Mesendoderm (in vitro differentiated cells): ENCODE measurements at regions not wholly inside any gene's neighbourhood (a gene's known extent, or its start where the extent isn't known, plus 50 kb on each side); places are given as distances from the start of the nearest gene placed in this dataset.

Experiments used
- DNase-seq: peaks from one replicate; pipeline ENCODE4 v3.0.0; 2013
- H2AK5ac ChIP-seq: 2 replicates; pipeline ENCODE4 v1.6.1; 2013; ENCODE audit warnings: low read length, inconsistent platforms
- H2BK120ac ChIP-seq: 2 replicates; pipeline ENCODE4 v1.6.1; 2013; ENCODE audit warnings: low read depth, mild to moderate bottlenecking, low read length, moderate library complexity, mixed read lengths
- H2BK15ac ChIP-seq: replicated peaks from 2 replicates; pipeline ENCODE4 v1.6.1; 2013; ENCODE audit warnings: low read depth, mild to moderate bottlenecking, moderate library complexity
- H2BK5ac ChIP-seq: 2 replicates; pipeline ENCODE4 v1.6.1; 2013; ENCODE audit warnings: low read length, inconsistent platforms
- H3K18ac ChIP-seq: 2 replicates; pipeline ENCODE4 v1.6.1; 2013; ENCODE audit warnings: mild to moderate bottlenecking, low read length, mixed read lengths
- H3K23ac ChIP-seq: one replicate; pipeline ENCODE4 v1.6.1; 2013; ENCODE audit warnings: low read length
- H3K27ac ChIP-seq: 2 replicates; pipeline ENCODE4 v1.5.1; 2013; ENCODE audit warnings: low read depth, mild to moderate bottlenecking, inconsistent platforms, low read length, moderate library complexity
- H3K27me3 ChIP-seq: 2 replicates; pipeline ENCODE4 v1.6.1; 2013; ENCODE audit warnings: low read length, control low read depth, mild to moderate bottlenecking, inconsistent platforms; ENCODE audit not compliant: insufficient read depth, poor library complexity
- H3K36me3 ChIP-seq: 2 replicates; pipeline ENCODE4 v1.6.1; 2013; ENCODE audit warnings: low read length, inconsistent platforms; ENCODE audit not compliant: control insufficient read depth, insufficient read depth
- H3K4ac ChIP-seq: one replicate; pipeline ENCODE4 v1.6.1; 2013; ENCODE audit warnings: low read depth, mild to moderate bottlenecking, low read length, moderate library complexity
- H3K4me1 ChIP-seq: 2 replicates; pipeline ENCODE4 v1.6.1; 2013; ENCODE audit warnings: low read depth, low read length, inconsistent platforms; ENCODE audit not compliant: control insufficient read depth
- H3K4me2 ChIP-seq: 2 replicates; pipeline ENCODE4 v1.6.1; 2013; ENCODE audit warnings: low read length
- H3K4me3 ChIP-seq: 2 replicates; pipeline ENCODE4 v1.5.1; 2013; ENCODE audit warnings: mild to moderate bottlenecking, low read length
- H3K56ac ChIP-seq: one replicate; pipeline ENCODE4 v1.6.1; 2013; ENCODE audit warnings: low read length
- H3K79me1 ChIP-seq: 2 replicates; pipeline ENCODE4 v1.6.1; 2013; ENCODE audit warnings: low read length, inconsistent platforms
- H3K79me2 ChIP-seq: 2 replicates; pipeline ENCODE4 v1.6.1; 2013; ENCODE audit warnings: mild to moderate bottlenecking, low read length; ENCODE audit not compliant: control insufficient read depth, insufficient read depth
- H3K9ac ChIP-seq: 2 replicates; pipeline ENCODE4 v1.6.1; 2013; ENCODE audit warnings: low read length, inconsistent platforms
- H4K5ac ChIP-seq: one replicate; pipeline ENCODE4 v1.6.1; 2013; ENCODE audit warnings: low read length
- H4K8ac ChIP-seq: one replicate; pipeline ENCODE4 v1.6.1; 2013; ENCODE audit warnings: low read depth, mild to moderate bottlenecking, control low read depth, low read length, moderate library complexity
- WGBS: extraction: QIAGEN DNeasy Blood & Tissue Kit; methylation state at CpG from one replicate; pipeline ENCODE4 v1.1.7; 2013; ENCODE audit warnings: low lambda C conversion rate, missing lambda C conversion rate; ENCODE audit not compliant: insufficient coverage; ENCODE audit errors: extremely low coverage; 5-methylcytosine and 5-hydroxymethylcytosine counted together

GRCh38 chr14:98489115-98489514 lies 782.9 kb downstream of the BCL11B start:
- Histone ChIP-seq H3K4ac (no peak overlapping the region), H3K27ac (no peak overlapping the region), H2BK15ac (no peak overlapping the region), H3K79me1 (no peaks in the 10 kb centered on the region), H4K5ac (no peak overlapping the region), H3K27me3 (no peaks in the 10 kb centered on the region), H4K8ac (no peak overlapping the region), H2AK5ac (no peak overlapping the region), H3K56ac (no peak overlapping the region), H3K23ac (no peak overlapping the region), H3K79me2 (no peaks in the 10 kb centered on the region), H3K36me3 (no peaks in the 10 kb centered on the region), H2BK5ac (no peak overlapping the region), H3K9ac (no peak overlapping the region), H2BK120ac (no peak overlapping the region), H3K4me3 (no peak overlapping the region), H3K4me2 (no peak overlapping the region), H3K18ac (no peak overlapping the region), H3K4me1 (no peaks in the 10 kb centered on the region)
- no CpG with 5 or more reads among the region's 4 CpGs for WGBS
- DNase-seq: no peak

DNA sequence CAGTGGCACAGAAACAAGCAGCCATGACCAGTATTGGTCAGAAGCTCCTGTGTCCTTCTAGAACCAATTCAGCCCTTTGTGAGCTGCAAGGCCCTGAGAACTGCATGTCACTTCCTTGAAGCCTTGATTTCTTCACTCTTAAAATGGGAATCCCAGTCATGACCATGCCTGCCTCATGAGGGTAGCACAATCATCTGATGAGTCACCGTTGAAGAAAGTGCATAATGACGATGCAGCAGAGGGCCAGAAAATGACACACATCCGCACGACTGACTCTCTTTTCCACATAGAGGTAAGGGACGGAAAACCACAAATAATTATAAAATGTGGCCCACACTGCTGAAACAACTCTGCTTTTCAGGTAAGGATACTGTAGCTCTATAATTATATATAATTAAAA lies 777.4 kb downstream of the BCL11B start:
- Histone ChIP-seq H3K9ac (no peak overlapping the region), H3K4ac (no peak overlapping the region), H3K4me2 (no peak overlapping the region), H2BK5ac (no peak overlapping the region), H3K27ac (no peak overlapping the region), H3K4me1 (no peaks in the 10 kb centered on the region), H2BK15ac (no peak overlapping the region), H3K79me2 (no peaks in the 10 kb centered on the region), H3K23ac (no peak overlapping the region), H3K56ac (no peak overlapping the region), H3K79me1 (no peaks in the 10 kb centered on the region), H3K4me3 (no peak overlapping the region), H2BK120ac (no peak overlapping the region), H2AK5ac (no peak overlapping the region), H3K36me3 (no peaks in the 10 kb centered on the region), H3K18ac (no peak overlapping the region), H3K27me3 (no peaks in the 10 kb centered on the region), H4K8ac (no peak overlapping the region), H4K5ac (no peak overlapping the region)
- peak; percentile 32 for DNase-seq
- no CpG with 5 or more reads among the region's 5 CpGs for WGBS

DNA sequence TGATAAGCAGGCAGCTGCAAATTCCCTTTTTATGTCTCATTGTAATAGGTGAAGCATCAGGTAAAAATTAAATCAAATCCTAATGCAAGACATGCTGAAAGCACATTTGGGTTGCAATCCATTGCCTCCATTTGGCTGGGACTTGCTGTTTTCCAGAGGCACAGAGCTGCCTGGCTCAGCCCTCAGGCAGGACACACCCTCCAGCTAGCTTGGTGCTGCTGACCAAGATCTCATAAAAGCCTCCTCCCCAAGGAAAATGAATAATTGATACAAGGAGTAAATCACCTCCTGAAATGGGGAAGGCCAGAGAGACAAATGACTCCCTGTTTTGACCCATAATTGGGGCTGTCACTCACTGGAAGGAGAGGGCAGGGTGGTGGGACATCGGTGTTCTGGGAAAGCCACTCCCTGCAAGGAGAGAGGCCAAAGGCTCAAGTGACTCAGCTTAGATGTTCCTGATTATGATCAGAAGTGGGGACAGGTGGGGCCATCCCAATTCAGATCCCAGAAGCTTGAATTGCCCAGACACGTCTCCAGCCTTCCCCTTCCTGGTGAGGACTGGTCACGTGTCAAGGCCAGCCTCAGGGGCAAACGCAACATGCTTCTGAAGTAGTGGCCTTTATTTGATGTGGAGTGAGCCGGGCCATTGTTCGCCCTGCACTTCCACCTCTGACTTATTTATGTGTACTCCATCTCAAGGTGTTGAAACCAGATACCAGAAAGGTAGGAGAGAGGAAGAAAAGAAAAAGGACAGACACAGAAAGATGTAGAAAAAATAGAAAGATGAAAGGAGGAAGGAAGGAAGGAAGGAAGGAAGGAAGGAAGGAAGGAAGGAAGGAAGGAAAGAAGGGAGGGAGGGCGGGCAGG lies 773.7 kb downstream of the BCL11B start:
- H2AK5ac ChIP-seq: no peak overlapping the region
- H3K4me2 ChIP-seq: no peak overlapping the region
- no peaks in the 10 kb centered on the region for H3K79me1 ChIP-seq
- H3K4me3 ChIP-seq: no peak overlapping the region
- H2BK15ac ChIP-seq: no peak overlapping the region
- no CpG with 5 or more reads among the region's 7 CpGs for WGBS
- H4K5ac ChIP-seq: no peak overlapping the region
- H3K9ac ChIP-seq: no peak overlapping the region
- H3K27me3 ChIP-seq: no peaks in the 10 kb centered on the region
- no peak overlapping the region for H3K27ac ChIP-seq
- no peak overlapping the region for H2BK5ac ChIP-seq
- no peak overlapping the region for H3K23ac ChIP-seq
- H3K4ac ChIP-seq: no peak overlapping the region
- H4K8ac ChIP-seq: no peak overlapping the region
- H3K4me1 ChIP-seq: no peaks in the 10 kb centered on the region
- no peak for DNase-seq
- H3K56ac ChIP-seq: no peak overlapping the region
- H3K79me2 ChIP-seq: no peaks in the 10 kb centered on the region
- no peak overlapping the region for H3K18ac ChIP-seq
- H2BK120ac ChIP-seq: no peak overlapping the region
- no peaks in the 10 kb centered on the region for H3K36me3 ChIP-seq

DNA sequence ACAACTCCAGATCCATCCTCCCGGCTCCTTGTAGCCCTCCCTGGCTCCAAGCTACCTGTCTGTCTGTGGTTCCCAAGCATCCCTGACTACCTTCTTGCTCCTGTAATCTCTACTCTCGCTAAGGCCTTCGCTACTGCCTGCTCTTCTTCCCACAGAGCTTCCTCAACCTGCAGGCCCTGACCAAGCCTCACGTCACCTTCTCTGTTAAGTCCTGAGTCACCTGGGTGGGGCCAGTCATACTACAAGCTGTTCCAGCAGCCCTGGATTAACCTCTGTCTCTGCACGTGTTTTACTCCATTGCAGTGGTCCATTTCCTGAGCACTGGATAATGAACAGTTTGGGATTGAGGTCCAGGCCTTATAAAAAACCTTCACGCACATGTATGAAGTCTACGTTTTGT lies 770.7 kb downstream of the BCL11B start:
- Histone ChIP-seq H2BK15ac (no peak overlapping the region), H3K27me3 (no peaks in the 10 kb centered on the region), H4K5ac (no peak overlapping the region), H3K79me1 (no peaks in the 10 kb centered on the region), H3K4me2 (no peak overlapping the region), H3K4me1 (no peaks in the 10 kb centered on the region), H3K9ac (no peak overlapping the region), H2BK120ac (no peak overlapping the region), H3K79me2 (no peaks in the 10 kb centered on the region), H3K4me3 (no peak overlapping the region), H3K4ac (no peak overlapping the region), H4K8ac (no peak overlapping the region), H2BK5ac (no peak overlapping the region), H3K36me3 (no peaks in the 10 kb centered on the region), H2AK5ac (no peak overlapping the region), H3K56ac (no peak overlapping the region), H3K27ac (no peak overlapping the region), H3K18ac (no peak overlapping the region), H3K23ac (no peak overlapping the region)
- no CpG with 5 or more reads among the region's 7 CpGs for WGBS
- no peak for DNase-seq

DNA sequence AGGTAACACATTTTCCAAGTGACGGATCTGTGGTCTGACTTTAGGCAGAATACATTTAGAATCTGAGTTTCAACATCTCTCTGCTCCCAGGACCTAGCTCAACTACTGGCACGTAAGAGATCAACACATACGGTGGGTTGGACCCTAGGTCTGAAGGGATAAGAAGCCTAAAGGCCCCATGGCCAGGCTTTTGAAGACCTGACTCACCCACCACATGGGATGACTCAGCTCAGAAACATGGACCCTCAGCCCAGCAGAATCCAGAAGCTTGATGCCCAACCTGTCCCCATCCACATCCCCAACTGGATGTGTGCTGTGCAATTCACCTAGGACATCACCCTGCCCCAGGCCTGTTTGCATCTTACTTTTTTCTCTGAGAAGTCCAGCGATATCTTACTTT lies 770.2 kb downstream of the BCL11B start:
- H3K18ac ChIP-seq: no peak overlapping the region
- WGBS: no CpG with 5 or more reads among the region's 4 CpGs
- H3K79me1 ChIP-seq: no peaks in the 10 kb centered on the region
- no peak overlapping the region for H3K4me2 ChIP-seq
- no peak overlapping the region for H2AK5ac ChIP-seq
- no peak overlapping the region for H4K8ac ChIP-seq
- no peaks in the 10 kb centered on the region for H3K27me3 ChIP-seq
- H3K4me3 ChIP-seq: no peak overlapping the region
- no peak overlapping the region for H2BK120ac ChIP-seq
- peak; percentile 8 for DNase-seq
- no peak overlapping the region for H2BK15ac ChIP-seq
- no peak overlapping the region for H3K27ac ChIP-seq
- H3K56ac ChIP-seq: no peak overlapping the region
- H3K4me1 ChIP-seq: no peaks in the 10 kb centered on the region
- no peaks in the 10 kb centered on the region for H3K79me2 ChIP-seq
- no peak overlapping the region for H3K4ac ChIP-seq
- no peak overlapping the region for H3K9ac ChIP-seq
- H2BK5ac ChIP-seq: no peak overlapping the region
- H3K23ac ChIP-seq: no peak overlapping the region
- no peaks in the 10 kb centered on the region for H3K36me3 ChIP-seq
- no peak overlapping the region for H4K5ac ChIP-seq
